MCF 10A (cell line): ENCODE measurements at regions not wholly inside any gene's neighbourhood (a gene's known extent, or its start where the extent isn't known, plus 50 kb on each side); places are given as distances from the start of the nearest gene placed in this dataset.

Experiments used
- BruUV-seq: library from RNA; stranded (reverse); fragments of 400-500 nt; replicated peaks from 2 replicates; lab custom pipeline; 2021; lab: Mats Ljungman, UMichigan
- CTCF ChIA-PET: fragments of 300-600 bp; sonication (Branson Sonifier 250); formaldehyde crosslinking; extraction: SDS; loops from one replicate; lab custom pipeline; 2021; ENCODE audit warnings: antibody characterized with exemption, inconsistent platforms; lab: Yijun Ruan, JAX
- POLR2A ChIA-PET: fragments of 300-600, 350-650 bp; sonication (Branson Sonifier 250); formaldehyde crosslinking; extraction: SDS; loops from one replicate; lab custom pipeline; 2020; ENCODE audit warnings: antibody characterized with exemption, inconsistent platforms; lab: Yijun Ruan, JAX
- DNase-seq: peaks from one replicate; pipeline ENCODE4 v3.0.0-alpha.2; 2018; ENCODE audit not compliant: unreplicated experiment
- H3K27ac Mint-ChIP-seq: one replicate; pipeline ENCODE4 v1.8.0; 2022; ENCODE audit warnings: mild to moderate bottlenecking, low read depth, mixed read lengths; ENCODE audit not compliant: unreplicated experiment
- H3K27me3 Mint-ChIP-seq: one replicate; pipeline ENCODE4 v1.8.0; 2022; ENCODE audit warnings: mixed read lengths; ENCODE audit not compliant: insufficient read depth, unreplicated experiment
- H3K36me3 Mint-ChIP-seq: one replicate; pipeline ENCODE4 v1.8.0; 2022; ENCODE audit warnings: mild to moderate bottlenecking, moderate library complexity, mixed read lengths; ENCODE audit not compliant: insufficient read depth, unreplicated experiment
- H3K4me1 Mint-ChIP-seq: one replicate; pipeline ENCODE4 v1.8.0; 2022; ENCODE audit warnings: mixed read lengths; ENCODE audit not compliant: insufficient read depth, unreplicated experiment
- H3K4me3 Mint-ChIP-seq: one replicate; pipeline ENCODE4 v1.8.0; 2022; ENCODE audit warnings: mild to moderate bottlenecking, moderate library complexity, mixed read lengths; ENCODE audit not compliant: unreplicated experiment
- H3K9me3 Mint-ChIP-seq: one replicate; pipeline ENCODE4 v1.8.0; 2022; ENCODE audit warnings: mixed read lengths; ENCODE audit not compliant: unreplicated experiment
- intact Hi-C: fragments of 100-400 bp; cut with micrococcal nuclease; formaldehyde crosslinking; loops from 2 replicates; pipeline ENCODE4 v1.14.1; 2022
- TF ChIP-seq, protein P1 (sequence below): fragments of 200-600 bp; IDR thresholded peaks from one replicate; pipeline ENCODE4 v1.8.0; 2022; ENCODE audit warnings: antibody characterized with exemption, mild to moderate bottlenecking; ENCODE audit not compliant: unreplicated experiment

DNA sequence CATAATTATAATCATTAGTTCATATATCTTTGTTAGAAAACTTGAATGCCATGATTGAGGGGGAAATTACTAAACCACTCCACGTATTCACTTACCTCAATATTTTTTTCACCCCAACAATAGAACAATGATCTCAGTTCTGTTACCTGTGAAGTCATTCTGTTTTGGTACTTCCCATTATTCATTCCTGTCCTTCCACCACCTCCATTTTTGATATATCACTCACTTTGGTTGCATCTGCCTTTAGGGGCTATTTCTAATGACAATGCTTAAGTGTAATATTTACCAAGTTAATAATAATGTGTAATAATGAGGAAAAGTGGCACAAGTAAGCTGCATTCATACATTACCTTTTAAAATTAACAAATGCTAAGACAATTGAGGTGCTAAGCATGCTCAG, 218.4 kb downstream of the SPATA31D1 start:
- Mint-ChIP-seq H3K36me3 (peaks cover 5% of the 10 kb centered on the region), H3K27ac (no peak overlapping the region), H3K4me1 (peaks cover 38% of the 10 kb centered on the region), H3K9me3 (peaks cover 13% of the 10 kb centered on the region), H3K27me3 (no peaks in the 10 kb centered on the region), H3K4me3 (no peak overlapping the region)
- TF ChIP-seq, protein P1, sequence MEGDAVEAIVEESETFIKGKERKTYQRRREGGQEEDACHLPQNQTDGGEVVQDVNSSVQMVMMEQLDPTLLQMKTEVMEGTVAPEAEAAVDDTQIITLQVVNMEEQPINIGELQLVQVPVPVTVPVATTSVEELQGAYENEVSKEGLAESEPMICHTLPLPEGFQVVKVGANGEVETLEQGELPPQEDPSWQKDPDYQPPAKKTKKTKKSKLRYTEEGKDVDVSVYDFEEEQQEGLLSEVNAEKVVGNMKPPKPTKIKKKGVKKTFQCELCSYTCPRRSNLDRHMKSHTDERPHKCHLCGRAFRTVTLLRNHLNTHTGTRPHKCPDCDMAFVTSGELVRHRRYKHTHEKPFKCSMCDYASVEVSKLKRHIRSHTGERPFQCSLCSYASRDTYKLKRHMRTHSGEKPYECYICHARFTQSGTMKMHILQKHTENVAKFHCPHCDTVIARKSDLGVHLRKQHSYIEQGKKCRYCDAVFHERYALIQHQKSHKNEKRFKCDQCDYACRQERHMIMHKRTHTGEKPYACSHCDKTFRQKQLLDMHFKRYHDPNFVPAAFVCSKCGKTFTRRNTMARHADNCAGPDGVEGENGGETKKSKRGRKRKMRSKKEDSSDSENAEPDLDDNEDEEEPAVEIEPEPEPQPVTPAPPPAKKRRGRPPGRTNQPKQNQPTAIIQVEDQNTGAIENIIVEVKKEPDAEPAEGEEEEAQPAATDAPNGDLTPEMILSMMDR = no peak
- ChIA-PET CTCF (no interaction called here), POLR2A (interaction anchor here (0.7 kb wide), 1 partner anchor 48 kb away, joined by 3 read pairs; no protein-coding TSS in a partner anchor)
- intact Hi-C loops = no loop called here
- DNase-seq = no peak
- BruUV-seq = no TSS peak

DNA sequence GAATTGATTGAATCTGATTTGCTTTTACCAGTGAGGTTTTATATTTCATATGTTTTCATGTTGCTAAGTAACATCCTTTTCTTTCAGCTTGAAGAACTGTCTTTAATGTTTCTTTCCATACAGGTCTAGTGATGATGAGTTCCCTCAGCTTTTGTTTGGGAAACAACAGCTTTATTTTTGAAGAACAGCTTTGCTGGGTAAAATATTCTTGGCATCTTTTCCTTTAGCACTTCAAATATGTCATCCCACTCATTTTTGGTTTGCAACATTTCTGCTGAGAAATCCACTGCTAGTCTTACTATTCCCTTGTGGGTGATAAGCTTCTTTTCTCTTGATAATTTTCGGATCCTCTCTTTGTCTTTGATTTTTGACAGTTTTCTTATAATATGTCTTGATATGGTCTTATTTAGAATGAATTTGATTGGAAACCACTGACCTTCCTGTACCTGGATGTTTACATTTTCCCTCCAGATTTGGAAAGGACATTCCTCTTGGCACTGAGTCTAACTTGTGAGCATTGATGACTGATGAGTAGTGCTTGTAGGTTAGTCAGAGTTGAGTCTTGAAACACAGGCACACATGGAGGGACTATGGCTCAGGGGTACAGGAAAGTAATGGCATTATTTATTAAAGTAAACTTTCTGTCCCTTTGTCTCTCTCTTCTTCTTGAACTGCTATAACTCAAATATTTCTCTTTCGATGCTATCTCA, 220.3 kb downstream of the SPATA31D1 start:
- no peaks in the 10 kb centered on the region for H3K27me3 Mint-ChIP-seq
- ChIA-PET CTCF (no interaction called here), POLR2A (no interaction called here)

DNA sequence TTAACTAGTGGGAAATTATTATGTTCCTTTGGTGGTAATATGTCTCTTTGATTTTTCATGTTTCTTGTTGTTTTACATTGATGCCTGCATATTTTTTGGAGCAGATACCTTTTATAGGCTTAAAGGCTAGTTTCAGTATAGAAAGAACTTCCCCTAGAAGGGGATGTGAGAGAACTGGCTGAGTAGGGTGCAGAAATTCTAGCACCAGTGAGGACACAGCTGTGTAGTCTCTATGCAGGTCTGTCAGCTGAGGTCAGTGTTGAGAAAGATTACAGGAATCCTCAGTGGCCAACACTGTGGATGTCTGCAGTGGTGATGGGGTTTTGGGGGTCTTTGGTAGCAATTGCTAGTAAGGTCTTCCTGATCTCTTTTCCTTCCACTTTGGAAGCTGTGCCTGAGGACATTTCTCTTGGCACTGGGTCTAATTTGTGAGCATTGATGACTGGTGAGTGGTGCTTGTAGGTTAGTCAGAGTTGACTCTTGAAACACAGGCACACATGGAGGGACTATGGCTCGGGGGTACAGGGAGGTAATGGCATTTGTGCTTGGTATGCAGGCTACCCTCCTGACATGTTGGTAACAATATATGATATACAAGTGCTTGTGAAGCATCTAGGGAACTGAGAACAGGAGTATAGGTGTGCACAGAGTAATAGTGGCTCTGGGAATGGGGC, 221.4 kb downstream of the SPATA31D1 start:
- H3K4me3 Mint-ChIP-seq = no peak overlapping the region
- ChIA-PET CTCF (interaction anchor here (0.6 to 1.6 kb wide), 2 partner anchors 131 to 397 kb away, joined by 3 to 7 read pairs; no protein-coding TSS in a partner anchor), POLR2A (no interaction called here)
- no TSS peak for BruUV-seq
- H3K36me3 Mint-ChIP-seq = no peaks in the 10 kb centered on the region
- TF ChIP-seq, protein P1 = no peak
- no peaks in the 10 kb centered on the region for H3K27me3 Mint-ChIP-seq
- intact Hi-C loops = no loop called here
- H3K9me3 Mint-ChIP-seq = peaks cover 13% of the 10 kb centered on the region
- peaks cover 26% of the 10 kb centered on the region for H3K4me1 Mint-ChIP-seq
- no peak overlapping the region for H3K27ac Mint-ChIP-seq
- peak; percentile 6 for DNase-seq

More for the DNA sequence above, 220.3 kb downstream of the SPATA31D1 start:
- Mint-ChIP-seq H3K27ac (no peak overlapping the region), H3K4me1 (peaks cover 26% of the 10 kb centered on the region), H3K9me3 (peaks cover 13% of the 10 kb centered on the region), H3K4me3 (no peak overlapping the region), H3K36me3 (no peaks in the 10 kb centered on the region)
- BruUV-seq = no TSS peak
- TF ChIP-seq, protein P1 = no peak
- intact Hi-C loops = no loop called here
- DNase-seq = peak; percentile 25

DNA sequence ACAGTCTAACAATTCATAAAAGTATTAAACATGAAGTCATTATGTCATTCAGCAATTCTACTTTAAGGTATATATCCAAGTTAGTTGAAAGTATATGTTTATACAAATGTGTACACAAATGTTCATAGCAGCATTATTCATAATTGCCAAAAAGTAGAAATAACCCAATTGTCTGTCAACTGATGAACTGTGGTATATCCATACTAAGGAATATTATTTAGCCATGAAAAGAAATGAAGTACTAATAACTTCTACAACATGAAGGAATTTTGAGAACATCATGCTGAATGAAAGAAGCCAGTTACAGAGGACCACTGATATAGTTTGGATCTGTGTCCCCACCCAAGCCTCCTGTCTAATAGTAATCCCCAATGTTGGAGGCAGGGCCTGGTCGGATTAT, 224.3 kb downstream of the SPATA31D1 start:
- intact Hi-C loops = no loop called here
- Mint-ChIP-seq H3K27me3 (no peaks in the 10 kb centered on the region), H3K36me3 (no peaks in the 10 kb centered on the region), H3K4me3 (no peak overlapping the region), H3K27ac (no peak overlapping the region), H3K9me3 (peaks cover 13% of the 10 kb centered on the region), H3K4me1 (peaks cover 16% of the 10 kb centered on the region)
- TF ChIP-seq, protein P1 = no peak
- no peak for DNase-seq
- ChIA-PET POLR2A (no interaction called here), CTCF (interaction anchor here (0.6 kb wide), 1 partner anchor 28 kb away, joined by 5 read pairs; no protein-coding TSS in a partner anchor)
- BruUV-seq = no TSS peak
